SH-SY5Y (cell line): ENCODE measurements at regions not wholly inside any gene's neighbourhood (a gene's known extent, or its start where the extent isn't known, plus 50 kb on each side); places are given as distances from the start of the nearest gene placed in this dataset.

Source experiments
- GATA2 ChIP-seq: IDR thresholded peaks from 2 replicates; pipeline ENCODE4 v1.6.1; 2011; ENCODE audit warnings: mild to moderate bottlenecking, low read depth, low read length
- GATA3 ChIP-seq: IDR thresholded peaks from 2 replicates; pipeline ENCODE4 v1.6.1; 2011; ENCODE audit warnings: low read depth, mild to moderate bottlenecking, low read length, moderate library complexity

DNA sequence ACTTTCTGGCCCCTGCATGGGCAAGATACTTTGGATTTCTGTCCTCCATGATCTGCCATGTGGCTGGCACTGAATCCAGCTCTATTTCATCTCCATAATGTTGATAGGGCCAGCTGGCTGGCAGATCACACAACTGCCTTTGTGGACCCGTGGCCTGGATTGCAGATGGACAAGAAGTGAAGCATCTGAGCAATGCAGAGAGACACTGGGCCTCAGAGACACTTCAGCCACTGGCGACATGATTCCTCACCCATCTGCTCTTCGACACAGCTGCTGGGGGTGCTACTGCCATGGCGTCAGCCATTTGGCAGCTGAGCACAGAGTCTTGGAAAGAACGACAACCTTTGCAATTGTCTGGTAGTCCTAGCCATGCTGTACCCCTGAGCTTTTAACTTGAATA is 79.5 kb upstream of the MYO16 start:
- TF ChIP-seq GATA2 (no peak), GATA3 (no peak)
